Smooth muscle cell (in vitro differentiated cells): ENCODE measurements at regions not wholly inside any gene's neighbourhood (a gene's known extent, or its start where the extent isn't known, plus 50 kb on each side); places are given as distances from the start of the nearest gene placed in this dataset.

Experiments
- DNase-seq: peaks from one replicate; lab custom pipeline; 2025; ENCODE audit not compliant: unreplicated experiment; lab: John Stamatoyannopoulos, UW
- H2AFZ ChIP-seq: fragments of 200-600 bp; sonication (generic); 2 replicates; pipeline ENCODE4 v1.6.0; 2016; ENCODE audit warnings: antibody characterized with exemption, low read depth, mild to moderate bottlenecking
- H3F3A ChIP-seq: fragments of 200-600 bp; sonication (generic); 2 replicates; pipeline ENCODE4 v1.6.0; 2017; ENCODE audit warnings: antibody characterized with exemption, low read depth
- H3K27ac ChIP-seq: fragments of 200-600 bp; sonication (generic); 2 replicates; pipeline ENCODE4 v1.5.1; 2016; ENCODE audit warnings: low read depth, mild to moderate bottlenecking
- H3K27me3 ChIP-seq: fragments of 200-600 bp; sonication (generic); 2 replicates; pipeline ENCODE4 v1.6.1; 2016; ENCODE audit warnings: low read depth, mild to moderate bottlenecking
- H3K36me3 ChIP-seq: fragments of 200-600 bp; sonication (generic); 2 replicates; pipeline ENCODE4 v1.5.1; 2016; ENCODE audit warnings: low read depth
- H3K4me1 ChIP-seq: fragments of 200-600 bp; sonication (generic); 2 replicates; pipeline ENCODE4 v1.5.1; 2016; ENCODE audit warnings: low read depth
- H3K4me2 ChIP-seq: fragments of 200-600 bp; sonication (generic); 2 replicates; pipeline ENCODE4 v1.6.0; 2016; ENCODE audit warnings: mild to moderate bottlenecking
- H3K4me3 ChIP-seq: fragments of 200-600 bp; sonication (generic); 2 replicates; pipeline ENCODE4 v1.5.1; 2016; ENCODE audit warnings: mild to moderate bottlenecking
- H3K79me2 ChIP-seq: fragments of 200-600 bp; sonication (generic); 2 replicates; pipeline ENCODE4 v1.6.0; 2016; ENCODE audit warnings: low read depth, mild to moderate bottlenecking
- H3K9ac ChIP-seq: fragments of 200-600 bp; sonication (generic); 2 replicates; pipeline ENCODE4 v1.6.0; 2016; ENCODE audit warnings: low read depth
- H3K9me3 ChIP-seq: fragments of 200-600 bp; sonication (generic); replicated peaks from 2 replicates; pipeline ENCODE4 v1.5.1; 2016; ENCODE audit warnings: low read depth
- H4K20me1 ChIP-seq: fragments of 200-600 bp; sonication (generic); 2 replicates; pipeline ENCODE4 v1.6.0; 2016; ENCODE audit warnings: low read depth
- CTCF ChIP-seq: fragments of 200-600 bp; sonication (generic); IDR thresholded peaks from 2 replicates; pipeline ENCODE4 v1.5.1; 2017; ENCODE audit warnings: borderline replicate concordance, mild to moderate bottlenecking, antibody characterized with exemption; ENCODE audit not compliant: insufficient read depth, poor library complexity, severe bottlenecking
- WGBS: methylation state at CpG from one replicate; pipeline ENCODE4 v1.1.7; 2016; ENCODE audit warnings: low lambda C conversion rate; 5-methylcytosine and 5-hydroxymethylcytosine counted together

- no peaks in the 10 kb centered on the region for H3K9me3 ChIP-seq
- no peaks in the 10 kb centered on the region for H3F3A ChIP-seq
- H3K36me3 ChIP-seq: no peaks in the 10 kb centered on the region
- no peak overlapping the region for H3K9ac ChIP-seq
- H3K4me3 ChIP-seq: no peak overlapping the region
- DNase-seq: no peak
- H3K27me3 ChIP-seq: peaks cover 10% of the 10 kb centered on the region
- H3K4me2 ChIP-seq: no peak overlapping the region
- no peaks in the 10 kb centered on the region for H3K4me1 ChIP-seq
- no peak overlapping the region for H3K27ac ChIP-seq
- H3K79me2 ChIP-seq: no peaks in the 10 kb centered on the region
- no peak overlapping the region for H2AFZ ChIP-seq
- TF ChIP-seq CTCF: no peak
- 82% methylated on average over 21 of the region's 21 CpGs for WGBS
- H4K20me1 ChIP-seq: no peaks in the 10 kb centered on the region
These were observed 77.8 kb downstream of the PDCL3 start for GRCh38 chr2:100640431-100641124.

- Histone ChIP-seq H3K4me3 (no peak overlapping the region), H4K20me1 (no peaks in the 10 kb centered on the region), H3K27me3 (peaks cover 10% of the 10 kb centered on the region), H3K27ac (no peak overlapping the region), H3K79me2 (no peaks in the 10 kb centered on the region), H3K36me3 (no peaks in the 10 kb centered on the region), H3K9me3 (no peaks in the 10 kb centered on the region), H3K4me1 (no peaks in the 10 kb centered on the region), H2AFZ (no peak overlapping the region), H3K4me2 (no peak overlapping the region), H3F3A (no peaks in the 10 kb centered on the region), H3K9ac (no peak overlapping the region)
- WGBS: 87% methylated on average over 11 of the region's 11 CpGs
- no peak for DNase-seq
- no peak for TF ChIP-seq CTCF
These were observed 78.3 kb downstream of the PDCL3 start for GRCh38 chr2:100641125-100641435.

- 82% methylated on average over 8 of the region's 8 CpGs for WGBS
These were observed 79.6 kb downstream of the PDCL3 start for GRCh38 chr2:100642425-100642824.

More at GRCh38 chr2:100642425-100642824, 79.6 kb downstream of the PDCL3 start:
- DNase-seq: no peak
- no peak overlapping the region for H3K27ac ChIP-seq
- no peaks in the 10 kb centered on the region for H3K36me3 ChIP-seq
- H3K27me3 ChIP-seq: peaks cover 3% of the 10 kb centered on the region
- H3K4me3 ChIP-seq: no peak overlapping the region
- H2AFZ ChIP-seq: no peak overlapping the region
- no peaks in the 10 kb centered on the region for H3F3A ChIP-seq
- H3K9me3 ChIP-seq: no peaks in the 10 kb centered on the region
- no peaks in the 10 kb centered on the region for H4K20me1 ChIP-seq
- no peak overlapping the region for H3K9ac ChIP-seq
- no peak for TF ChIP-seq CTCF
- H3K79me2 ChIP-seq: no peaks in the 10 kb centered on the region
- H3K4me2 ChIP-seq: no peak overlapping the region
- H3K4me1 ChIP-seq: no peaks in the 10 kb centered on the region
